C4-2B (cell line): ENCODE measurements at regions not wholly inside any gene's neighbourhood (a gene's known extent, or its start where the extent isn't known, plus 50 kb on each side); places are given as distances from the start of the nearest gene placed in this dataset.
A peak's percentile ranks its signal among the peaks of the same experiment; 100 is the strongest.

Experiments used
- H3K27ac ChIP-seq: fragments of 450-650 bp; 2 replicates; pipeline ENCODE4 v1.5.1; 2017
- ZFX ChIP-seq: fragments of 450-650 bp; IDR thresholded peaks from 2 replicates; pipeline ENCODE4 v1.6.1; 2017
- TF ChIP-seq, protein P1 (sequence below): fragments of 450-650 bp; conservative IDR thresholded peaks from 2 replicates; pipeline ENCODE4 v1.5.1; 2017; ENCODE audit warnings: mild to moderate bottlenecking

DNA sequence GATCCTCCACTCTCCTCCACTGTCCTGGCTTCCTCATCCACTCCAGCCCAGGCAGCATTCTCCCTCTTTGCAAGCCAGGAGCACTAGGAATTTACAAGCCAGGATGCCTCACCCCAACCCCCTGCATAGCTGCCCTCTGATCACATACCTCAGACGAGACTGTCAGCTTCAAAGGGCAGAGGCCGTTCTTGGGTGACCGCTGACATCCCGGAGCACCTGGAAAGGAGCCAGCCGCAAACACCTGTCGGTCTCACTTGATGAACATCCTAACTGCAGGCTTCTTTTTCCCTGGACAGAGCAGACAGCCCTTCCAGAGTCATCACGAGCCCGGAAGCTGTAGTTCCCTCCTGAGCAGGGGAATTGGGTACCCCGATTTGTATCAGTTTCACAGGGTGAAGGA lies 451.3 kb upstream of the B3GAT1 start:
- TF ChIP-seq, protein P1, sequence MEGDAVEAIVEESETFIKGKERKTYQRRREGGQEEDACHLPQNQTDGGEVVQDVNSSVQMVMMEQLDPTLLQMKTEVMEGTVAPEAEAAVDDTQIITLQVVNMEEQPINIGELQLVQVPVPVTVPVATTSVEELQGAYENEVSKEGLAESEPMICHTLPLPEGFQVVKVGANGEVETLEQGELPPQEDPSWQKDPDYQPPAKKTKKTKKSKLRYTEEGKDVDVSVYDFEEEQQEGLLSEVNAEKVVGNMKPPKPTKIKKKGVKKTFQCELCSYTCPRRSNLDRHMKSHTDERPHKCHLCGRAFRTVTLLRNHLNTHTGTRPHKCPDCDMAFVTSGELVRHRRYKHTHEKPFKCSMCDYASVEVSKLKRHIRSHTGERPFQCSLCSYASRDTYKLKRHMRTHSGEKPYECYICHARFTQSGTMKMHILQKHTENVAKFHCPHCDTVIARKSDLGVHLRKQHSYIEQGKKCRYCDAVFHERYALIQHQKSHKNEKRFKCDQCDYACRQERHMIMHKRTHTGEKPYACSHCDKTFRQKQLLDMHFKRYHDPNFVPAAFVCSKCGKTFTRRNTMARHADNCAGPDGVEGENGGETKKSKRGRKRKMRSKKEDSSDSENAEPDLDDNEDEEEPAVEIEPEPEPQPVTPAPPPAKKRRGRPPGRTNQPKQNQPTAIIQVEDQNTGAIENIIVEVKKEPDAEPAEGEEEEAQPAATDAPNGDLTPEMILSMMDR, result no peak
- no peak for TF ChIP-seq ZFX
- H3K27ac ChIP-seq, result no peak overlapping the region

DNA sequence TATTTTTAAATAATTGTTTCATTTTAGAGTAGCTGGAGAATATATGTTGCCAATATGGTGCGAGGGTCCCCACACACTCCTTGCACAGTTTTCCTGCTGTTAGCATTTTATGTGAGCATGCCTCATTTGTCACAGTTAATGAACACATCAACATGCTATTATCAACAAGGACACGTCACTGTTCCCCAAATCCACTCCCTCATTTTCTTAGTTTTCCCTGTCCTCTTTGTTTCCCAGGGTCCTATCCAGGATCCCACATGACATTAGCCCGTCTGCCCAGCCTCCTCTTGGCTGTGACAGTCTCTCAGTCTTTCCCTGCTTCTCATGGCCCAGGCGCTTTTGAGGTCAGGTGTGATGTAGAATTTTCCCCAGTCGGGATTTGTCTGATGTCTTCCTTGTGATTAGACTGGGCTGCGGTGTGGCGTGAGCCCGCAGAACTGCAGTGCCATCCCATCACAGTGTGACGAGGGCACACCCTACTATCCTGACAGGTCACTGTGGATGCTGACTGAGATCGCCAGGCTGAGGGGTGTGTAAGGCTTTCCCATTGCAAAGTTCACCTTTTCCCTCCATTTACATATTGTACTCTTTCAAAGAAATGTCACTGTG lies 450.6 kb upstream of the B3GAT1 start:
- no peak overlapping the region for H3K27ac ChIP-seq
- TF ChIP-seq ZFX, result no peak
- TF ChIP-seq, protein P1, result no peak

GRCh38 chr11:134862105-134862502 lies 450.1 kb upstream of the B3GAT1 start:
- TF ChIP-seq ZFX, result no peak
- TF ChIP-seq, protein P1, result no peak
- no peak overlapping the region for H3K27ac ChIP-seq

DNA sequence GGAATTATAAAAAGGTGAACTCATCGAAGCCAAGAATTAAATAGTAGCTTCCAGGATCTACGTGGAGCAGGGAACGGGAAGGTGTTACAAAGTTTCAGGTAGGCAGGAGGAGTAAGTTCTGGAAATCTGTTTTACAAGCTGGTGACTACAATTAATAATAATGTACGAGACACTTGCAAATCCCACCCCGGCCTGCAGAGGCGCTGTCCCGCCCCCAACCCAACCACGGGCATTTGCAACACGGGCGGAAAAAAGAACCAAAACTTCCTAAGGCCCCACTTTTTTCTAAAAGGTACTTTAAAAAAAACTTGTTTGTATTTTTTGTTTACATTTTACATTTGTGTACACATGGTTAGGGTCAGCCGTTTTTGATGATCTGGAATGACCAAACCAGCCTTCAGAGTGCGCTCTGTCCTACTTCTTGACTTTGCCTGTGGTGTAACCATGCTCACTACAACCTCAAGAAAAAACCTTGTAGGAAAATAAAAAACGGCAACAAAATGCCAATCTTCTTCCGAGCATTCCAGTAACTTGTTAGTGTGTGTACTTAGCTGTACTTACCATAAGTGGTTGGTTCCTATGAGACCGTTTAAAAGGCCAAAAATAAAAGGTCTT lies 449.6 kb upstream of the B3GAT1 start:
- H3K27ac ChIP-seq, result no peak overlapping the region
- TF ChIP-seq, protein P1, result peak; percentile 84
- TF ChIP-seq ZFX, result no peak

GRCh38 chr11:134858783-134859480 lies 446.9 kb upstream of the B3GAT1 start:
- TF ChIP-seq, protein P1, result no peak
- no peak for TF ChIP-seq ZFX

GRCh38 chr11:134857035-134857434 lies 445.0 kb upstream of the B3GAT1 start:
- H3K27ac ChIP-seq, result no peak overlapping the region
- TF ChIP-seq, protein P1, result no peak
- TF ChIP-seq ZFX, result no peak

More at GRCh38 chr11:134858783-134859480, 446.9 kb upstream of the B3GAT1 start:
- no peak overlapping the region for H3K27ac ChIP-seq

- TF ChIP-seq ZFX, result no peak
- TF ChIP-seq, protein P1, result no peak
- H3K27ac ChIP-seq, result no peak overlapping the region
These were observed 444.3 kb upstream of the B3GAT1 start for GRCh38 chr11:134856056-134856971.
